ENCODE measurements at regions not wholly inside any gene's neighbourhood (a gene's known extent, or its start where the extent isn't known, plus 50 kb on each side); places are given as distances from the start of the nearest gene placed in this dataset.
A peak's percentile ranks its signal among the peaks of the same experiment; 100 is the strongest.

GRCh38 chr17:73694491-73694890 lies 50.2 kb upstream of the SDK2 start:
- no peak for DNase-seq (ENCODE audit: low spot score)

GRCh38 chr17:73695035-73695738 lies 50.9 kb upstream of the SDK2 start:
- no peak for DNase-seq (ENCODE audit: low spot score)

- no peak for DNase-seq (ENCODE audit: low spot score)
Observed at GRCh38 chr17:73696251-73696650, 52.0 kb upstream of the SDK2 start.

- DNase-seq (ENCODE audit: low spot score) = no peak
Observed at GRCh38 chr17:73697872-73698271, 53.6 kb upstream of the SDK2 start.

- no peak for DNase-seq (ENCODE audit: low spot score)
Observed at GRCh38 chr17:73698966-73699365, 54.7 kb upstream of the SDK2 start.

GRCh38 chr17:73701701-73702100 lies 57.5 kb upstream of the SDK2 start:
- DNase-seq (ENCODE audit: low spot score) = no peak

- DNase-seq (ENCODE audit: low spot score) = no peak
Observed at GRCh38 chr17:73703192-73703591, 58.9 kb upstream of the SDK2 start.

GRCh38 chr17:73703917-73704316 lies 59.7 kb upstream of the SDK2 start:
- DNase-seq (ENCODE audit: low spot score) = no peak

GRCh38 chr17:73705594-73705993 lies 61.3 kb upstream of the SDK2 start:
- DNase-seq (ENCODE audit: low spot score) = peak; percentile 50

GRCh38 chr17:73706428-73706827 lies 62.2 kb upstream of the SDK2 start:
- DNase-seq (ENCODE audit: low spot score) = no peak

GRCh38 chr17:73706858-73707257 lies 62.6 kb upstream of the SDK2 start:
- no peak for DNase-seq (ENCODE audit: low spot score)

- no peak for DNase-seq (ENCODE audit: low spot score)
Observed at GRCh38 chr17:73707358-73707757, 63.1 kb upstream of the SDK2 start.

GRCh38 chr17:73710095-73710592 lies 65.9 kb upstream of the SDK2 start:
- peak; percentile 68 for DNase-seq (ENCODE audit: low spot score)

GRCh38 chr17:73711184-73711583 lies 66.9 kb upstream of the SDK2 start:
- DNase-seq (ENCODE audit: low spot score) = no peak

- DNase-seq (ENCODE audit: low spot score) = no peak
Observed at GRCh38 chr17:73711916-73712315, 67.7 kb upstream of the SDK2 start.

- no peak for DNase-seq (ENCODE audit: low spot score)
Observed at GRCh38 chr17:73713136-73713535, 68.9 kb upstream of the SDK2 start.

- DNase-seq (ENCODE audit: low spot score) = no peak
Observed at GRCh38 chr17:73715769-73716168, 71.5 kb upstream of the SDK2 start.

- no peak for DNase-seq (ENCODE audit: low spot score)
Observed at GRCh38 chr17:73717690-73718089, 73.4 kb upstream of the SDK2 start.

GRCh38 chr17:73718362-73718761 lies 74.1 kb upstream of the SDK2 start:
- DNase-seq (ENCODE audit: low spot score) = no peak

GRCh38 chr17:73718912-73719311 lies 74.7 kb upstream of the SDK2 start:
- DNase-seq (ENCODE audit: low spot score) = peak; percentile 19

- peak; percentile 85 for DNase-seq (ENCODE audit: low spot score)
Observed at GRCh38 chr17:73719588-73720071, 75.4 kb upstream of the SDK2 start.

GRCh38 chr17:73720187-73720834 lies 76.1 kb upstream of the SDK2 start:
- DNase-seq (ENCODE audit: low spot score) = no peak

GRCh38 chr17:73722165-73722564 lies 77.9 kb upstream of the SDK2 start:
- DNase-seq (ENCODE audit: low spot score) = no peak
